ENCODE measurements at regions not wholly inside any gene's neighbourhood (a gene's known extent, or its start where the extent isn't known, plus 50 kb on each side); places are given as distances from the start of the nearest gene placed in this dataset.

DNA sequence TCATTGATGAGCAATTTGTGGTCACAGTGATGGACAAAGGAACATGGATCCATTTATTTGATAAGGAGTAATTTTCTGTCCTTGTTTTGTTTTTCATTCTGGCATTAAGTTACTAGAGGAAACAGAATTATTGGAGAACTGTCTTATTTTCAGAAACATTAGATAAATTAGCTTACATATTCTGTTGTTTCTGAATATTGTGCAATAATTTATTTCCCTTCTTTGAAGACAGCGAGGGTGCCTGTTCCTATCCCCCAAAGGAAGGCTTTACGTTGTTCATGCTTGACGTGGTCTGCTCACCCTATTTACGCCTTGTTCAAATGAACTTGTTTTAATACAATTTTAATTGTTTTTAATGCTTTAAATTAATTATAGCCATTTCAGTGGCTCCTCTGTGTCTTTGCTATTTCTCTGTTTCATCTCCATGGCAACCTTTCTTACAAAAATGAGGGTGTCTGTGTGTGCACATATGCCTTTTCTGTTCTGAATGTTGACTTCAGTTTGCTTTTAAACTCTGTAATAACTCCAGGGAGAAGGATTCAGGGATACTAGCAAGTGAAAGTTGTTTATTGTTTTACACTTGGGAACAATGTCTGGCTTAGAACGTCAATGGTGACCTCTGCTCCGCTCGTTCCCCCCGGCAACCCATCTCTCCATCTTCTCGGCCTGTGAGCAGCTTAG lies 138.3 kb upstream of the PLET1 start:
- 88% methylated on average over 3 of the region's 9 CpGs for WGBS (ENCODE audit: insufficient coverage)
- no peak overlapping the region for H2AFZ ChIP-seq (ENCODE audit: insufficient read depth, low read depth, low read length, poor library complexity, severe bottlenecking)
- no peaks in the 10 kb centered on the region for H3K79me2 ChIP-seq (ENCODE audit: insufficient read depth, low read length)
- H3K9me3 ChIP-seq (replicated peaks in 1 of 2; ENCODE audit: control insufficient read depth in 1 of 2, insufficient read depth in 1 of 2, low read length in 2 of 2), result no peaks in the 10 kb centered on the region
- TF ChIP-seq, protein P1, sequence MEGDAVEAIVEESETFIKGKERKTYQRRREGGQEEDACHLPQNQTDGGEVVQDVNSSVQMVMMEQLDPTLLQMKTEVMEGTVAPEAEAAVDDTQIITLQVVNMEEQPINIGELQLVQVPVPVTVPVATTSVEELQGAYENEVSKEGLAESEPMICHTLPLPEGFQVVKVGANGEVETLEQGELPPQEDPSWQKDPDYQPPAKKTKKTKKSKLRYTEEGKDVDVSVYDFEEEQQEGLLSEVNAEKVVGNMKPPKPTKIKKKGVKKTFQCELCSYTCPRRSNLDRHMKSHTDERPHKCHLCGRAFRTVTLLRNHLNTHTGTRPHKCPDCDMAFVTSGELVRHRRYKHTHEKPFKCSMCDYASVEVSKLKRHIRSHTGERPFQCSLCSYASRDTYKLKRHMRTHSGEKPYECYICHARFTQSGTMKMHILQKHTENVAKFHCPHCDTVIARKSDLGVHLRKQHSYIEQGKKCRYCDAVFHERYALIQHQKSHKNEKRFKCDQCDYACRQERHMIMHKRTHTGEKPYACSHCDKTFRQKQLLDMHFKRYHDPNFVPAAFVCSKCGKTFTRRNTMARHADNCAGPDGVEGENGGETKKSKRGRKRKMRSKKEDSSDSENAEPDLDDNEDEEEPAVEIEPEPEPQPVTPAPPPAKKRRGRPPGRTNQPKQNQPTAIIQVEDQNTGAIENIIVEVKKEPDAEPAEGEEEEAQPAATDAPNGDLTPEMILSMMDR (IDR thresholded peaks at IDR 0.05), result no peak
- peaks cover 1 to 6% (median 1%) of the 10 kb centered on the region in 3 donors for H3K27me3 Mint-ChIP-seq (ENCODE audit: low read depth in 3 of 3)
- no peaks in the 10 kb centered on the region for H4K20me1 ChIP-seq (ENCODE audit: insufficient read depth, low read length)
- no peak overlapping the region for H3K27ac Mint-ChIP-seq
- no peaks in the 10 kb centered on the region for H3K36me3 ChIP-seq (replicated peaks in 1 of 2; ENCODE audit: control insufficient read depth in 1 of 2, insufficient read depth in 2 of 2, low read length in 2 of 2)
- H3K4me3 ChIP-seq (replicated peaks in 1 of 3; ENCODE audit: low read depth in 2 of 3, low read length in 3 of 3), result no peak overlapping the region
- no peaks in the 10 kb centered on the region for H3K4me1 Mint-ChIP-seq
- no peak overlapping the region for H3K4me3 Mint-ChIP-seq
- intact Hi-C loops (cut with micrococcal nuclease), result no loop called here
- no peak overlapping the region for H3K9ac ChIP-seq (ENCODE audit: insufficient read depth, low read length, poor library complexity, severe bottlenecking)
- DNase-seq, result no peak
- no peak overlapping the region for H3K27ac ChIP-seq (ENCODE audit: low read depth in 1 of 2, low read length in 2 of 2)
- no peaks in the 10 kb centered on the region for H3K36me3 Mint-ChIP-seq
- H3K4me1 ChIP-seq (ENCODE audit: control insufficient read depth in 1 of 2, insufficient read depth in 2 of 2, low read length in 2 of 2), result no peaks in the 10 kb centered on the region
- H3K4me2 ChIP-seq (replicated peaks; ENCODE audit: extremely low read depth, low read length, poor library complexity, severe bottlenecking), result no peak overlapping the region
- no peaks in the 10 kb centered on the region for H3K27me3 ChIP-seq (ENCODE audit: control insufficient read depth in 2 of 2, insufficient read depth in 2 of 2, low read length in 2 of 2)
- peaks cover 0 to 4% (median 0%) of the 10 kb centered on the region in 7 donors for H3K9me3 Mint-ChIP-seq

DNA sequence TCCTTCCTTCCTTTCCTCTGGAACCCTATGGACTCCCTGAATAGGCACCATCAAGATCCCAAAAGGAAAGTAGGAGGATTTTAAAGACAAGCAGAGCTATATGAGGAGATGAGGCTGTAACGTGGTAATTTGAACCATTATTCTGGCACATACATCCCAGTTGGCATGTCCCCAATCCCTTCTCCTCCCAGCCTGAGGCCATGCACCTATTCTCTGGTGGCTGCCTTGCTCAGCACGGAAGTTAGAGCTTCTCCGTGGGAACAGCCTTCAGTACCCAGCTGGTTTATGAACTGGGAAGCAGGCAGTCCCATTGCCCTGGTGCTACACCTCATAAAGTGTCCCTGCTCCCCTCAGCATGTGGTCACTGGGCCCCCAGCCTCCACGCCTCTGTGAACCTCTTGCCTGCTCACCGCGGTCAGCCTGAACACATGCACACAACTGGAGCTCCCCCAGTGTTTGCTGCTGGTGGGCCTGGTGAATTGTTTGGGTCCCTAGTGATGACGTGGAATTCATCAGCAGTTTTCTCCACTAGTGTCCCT lies 139.9 kb upstream of the PLET1 start:
- Histone ChIP-seq H2AFZ (ENCODE audit: insufficient read depth, low read depth, low read length, poor library complexity, severe bottlenecking) (no peak overlapping the region), H3K4me1 (ENCODE audit: control insufficient read depth in 1 of 2, insufficient read depth in 2 of 2, low read length in 2 of 2) (no peaks in the 10 kb centered on the region), H4K20me1 (ENCODE audit: insufficient read depth, low read length) (no peaks in the 10 kb centered on the region), H3K27me3 (ENCODE audit: control insufficient read depth in 2 of 2, insufficient read depth in 2 of 2, low read length in 2 of 2) (no peaks in the 10 kb centered on the region), H3K79me2 (ENCODE audit: insufficient read depth, low read length) (no peaks in the 10 kb centered on the region), H3K4me3 (replicated peaks in 1 of 3; ENCODE audit: low read depth in 2 of 3, low read length in 3 of 3) (no peak overlapping the region), H3K36me3 (replicated peaks in 1 of 2; ENCODE audit: control insufficient read depth in 1 of 2, insufficient read depth in 2 of 2, low read length in 2 of 2) (no peaks in the 10 kb centered on the region), H3K9me3 (replicated peaks in 1 of 2; ENCODE audit: control insufficient read depth in 1 of 2, insufficient read depth in 1 of 2, low read length in 2 of 2) (no peaks in the 10 kb centered on the region), H3K4me2 (replicated peaks; ENCODE audit: extremely low read depth, low read length, poor library complexity, severe bottlenecking) (no peak overlapping the region), H3K9ac (ENCODE audit: insufficient read depth, low read length, poor library complexity, severe bottlenecking) (no peak overlapping the region), H3K27ac (ENCODE audit: low read depth in 1 of 2, low read length in 2 of 2) (no peak overlapping the region)
- Mint-ChIP-seq H3K9me3 (peaks cover 0 to 1% (median 0%) of the 10 kb centered on the region in 7 donors), H3K4me3 (no peak overlapping the region), H3K27ac (peak overlapping the region in 2 of 7 donors; percentile 27 to 37), H3K36me3 (no peaks in the 10 kb centered on the region), H3K4me1 (no peaks in the 10 kb centered on the region), H3K27me3 (ENCODE audit: low read depth in 3 of 3) (peaks cover 1 to 4% (median 1%) of the 10 kb centered on the region in 3 donors)
- 90% methylated on average over 5 of the region's 7 CpGs for WGBS (ENCODE audit: insufficient coverage)
- intact Hi-C loops (cut with micrococcal nuclease), result no loop called here
- DNase-seq, result no peak
- TF ChIP-seq, protein P1 (IDR thresholded peaks at IDR 0.05), result no peak
